ENCODE measurements at regions not wholly inside any gene's neighbourhood (a gene's known extent, or its start where the extent isn't known, plus 50 kb on each side); places are given as distances from the start of the nearest gene placed in this dataset.
A peak's percentile ranks its signal among the peaks of the same experiment; 100 is the strongest.

GRCh38 chr1:201685485-201685884 is 143.5 kb upstream of the IPO9 start:
- Mint-ChIP-seq H3K36me3 (no peaks in the 10 kb centered on the region), H3K27ac (no peak overlapping the region), H3K9me3 (no peaks in the 10 kb centered on the region)
- DNase-seq (ENCODE audit: low spot score in 2 of 2) (no peak), ATAC-seq (no peak)

DNA sequence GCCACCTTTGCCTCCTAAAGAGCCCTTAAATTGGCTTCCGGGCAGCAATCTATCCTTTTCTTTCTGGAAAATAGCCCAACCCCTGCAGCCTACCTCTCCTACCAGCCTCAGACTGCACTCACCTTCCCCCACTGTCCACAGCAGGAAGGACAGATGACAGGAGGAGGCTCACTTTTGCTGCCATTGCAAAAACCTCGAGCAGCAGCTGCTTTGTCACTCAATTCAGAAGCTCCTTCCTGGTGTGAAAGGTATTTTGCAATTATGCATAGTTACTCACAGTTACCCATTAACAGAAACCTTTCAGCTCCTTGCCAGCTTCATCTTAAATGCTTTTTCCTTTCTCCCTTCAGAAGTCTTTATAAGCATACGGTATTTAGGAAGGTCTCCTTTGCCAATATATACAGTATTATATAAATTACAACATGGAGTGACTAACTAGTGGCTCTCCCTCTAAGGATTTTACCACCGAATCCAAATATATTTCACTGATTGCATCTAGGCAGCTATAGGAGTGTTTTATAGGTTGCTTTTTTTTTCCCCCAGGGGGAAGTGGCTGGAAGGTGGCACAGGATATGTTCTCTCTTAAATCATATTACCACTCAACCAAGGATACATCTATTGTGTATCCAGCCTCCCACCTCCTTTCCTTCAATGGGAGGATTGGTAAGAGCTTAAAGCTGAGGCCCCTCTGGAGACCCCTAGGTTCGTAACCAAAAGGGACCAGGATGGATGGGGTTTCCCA is 142.1 kb upstream of the IPO9 start:
- DNase-seq (ENCODE audit: low spot score in 2 of 2) = no peak
- H3K27ac Mint-ChIP-seq = no peak overlapping the region
- H3K36me3 Mint-ChIP-seq = no peaks in the 10 kb centered on the region
- ATAC-seq = no peak
- no peaks in the 10 kb centered on the region for H3K9me3 Mint-ChIP-seq

- DNase-seq (ENCODE audit: low spot score in 2 of 2) (no peak), ATAC-seq (no peak)
- H3K27ac Mint-ChIP-seq = no peak overlapping the region
- no peaks in the 10 kb centered on the region for H3K9me3 Mint-ChIP-seq
- no peaks in the 10 kb centered on the region for H3K36me3 Mint-ChIP-seq
Observed at GRCh38 chr1:201688514-201688913, 140.4 kb upstream of the IPO9 start.

DNA sequence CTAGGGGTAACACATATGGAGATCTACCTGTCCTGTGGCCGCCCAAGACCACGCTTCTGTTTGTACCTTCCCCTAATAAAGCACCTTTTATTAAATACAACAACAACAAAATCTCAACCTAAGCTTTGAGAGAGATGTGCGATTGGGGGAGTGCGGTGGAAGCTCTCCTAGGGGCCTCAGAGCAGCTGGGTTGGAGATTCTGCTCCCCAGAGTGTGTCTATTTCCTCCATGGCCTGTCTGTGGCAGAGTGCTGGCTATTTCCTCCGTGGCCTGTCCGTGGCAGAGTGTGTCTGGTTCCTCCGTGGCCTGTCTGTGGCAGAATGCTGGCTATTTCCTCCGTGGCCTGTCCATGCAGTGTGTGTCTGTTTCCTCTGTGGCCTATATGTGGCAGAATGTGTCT is 139.3 kb upstream of the IPO9 start:
- no peak for DNase-seq (ENCODE audit: low spot score in 2 of 2)
- Mint-ChIP-seq H3K36me3 (no peaks in the 10 kb centered on the region), H3K9me3 (no peaks in the 10 kb centered on the region), H3K27ac (no peak overlapping the region)
- ATAC-seq = no peak

GRCh38 chr1:201690528-201690927 is 138.4 kb upstream of the IPO9 start:
- Mint-ChIP-seq H3K27ac (no peak overlapping the region), H3K9me3 (no peaks in the 10 kb centered on the region), H3K36me3 (no peaks in the 10 kb centered on the region)
- ATAC-seq (no peak), DNase-seq (ENCODE audit: low spot score in 2 of 2) (no peak)

DNA sequence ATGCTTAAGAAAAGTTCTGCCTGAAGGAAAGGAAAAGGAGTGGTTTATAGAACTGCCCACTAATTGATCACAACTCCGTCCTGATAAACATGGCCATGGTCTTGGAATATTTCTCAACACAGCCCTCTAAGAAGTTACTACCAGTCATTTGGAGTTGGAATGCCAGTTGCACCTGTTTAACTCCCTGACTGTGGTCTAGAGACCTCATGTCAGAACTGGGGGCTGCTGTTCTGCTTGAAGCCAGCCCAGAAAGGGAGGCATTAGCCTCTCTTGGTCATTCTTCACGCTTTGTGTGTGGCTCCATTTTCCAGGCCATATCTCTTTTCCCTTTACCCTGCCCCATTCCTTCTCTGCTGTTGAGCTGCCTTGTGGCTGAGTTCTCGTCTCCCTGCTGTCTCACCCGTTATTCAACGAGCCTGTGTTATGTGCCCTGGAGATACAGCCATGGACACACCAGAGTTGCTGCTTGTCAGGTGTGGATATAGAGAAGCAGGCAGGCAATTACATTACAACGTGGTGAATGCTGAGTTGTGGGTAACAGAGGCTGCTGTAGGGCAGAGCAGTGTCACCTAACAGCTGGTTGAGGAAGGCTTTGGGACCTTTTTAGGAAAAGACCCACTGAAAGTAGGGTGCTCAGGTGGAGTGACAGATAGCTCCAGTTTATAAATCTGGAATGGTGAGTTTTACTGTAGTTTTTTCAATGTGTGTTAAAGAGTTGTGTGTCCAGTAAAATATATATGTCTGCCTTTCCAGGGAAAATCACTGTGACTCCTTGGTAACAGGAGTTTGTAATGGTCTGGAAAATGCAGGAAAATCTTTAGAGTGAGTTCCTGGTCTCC is 137.0 kb upstream of the IPO9 start:
- Mint-ChIP-seq H3K27ac (no peak overlapping the region), H3K36me3 (no peaks in the 10 kb centered on the region), H3K9me3 (no peaks in the 10 kb centered on the region)
- DNase-seq (ENCODE audit: low spot score in 2 of 2) (no peak), ATAC-seq (no peak)

- Mint-ChIP-seq H3K27ac (no peak overlapping the region), H3K36me3 (no peaks in the 10 kb centered on the region), H3K9me3 (no peaks in the 10 kb centered on the region)
- no peak for DNase-seq (ENCODE audit: low spot score in 2 of 2)
- no peak for ATAC-seq
Observed at GRCh38 chr1:201692555-201693394, 136.2 kb upstream of the IPO9 start.

- Mint-ChIP-seq H3K27ac (no peak overlapping the region), H3K36me3 (no peaks in the 10 kb centered on the region)
- no peak for ATAC-seq
Observed at GRCh38 chr1:201693890-201694607, 134.9 kb upstream of the IPO9 start.

DNA sequence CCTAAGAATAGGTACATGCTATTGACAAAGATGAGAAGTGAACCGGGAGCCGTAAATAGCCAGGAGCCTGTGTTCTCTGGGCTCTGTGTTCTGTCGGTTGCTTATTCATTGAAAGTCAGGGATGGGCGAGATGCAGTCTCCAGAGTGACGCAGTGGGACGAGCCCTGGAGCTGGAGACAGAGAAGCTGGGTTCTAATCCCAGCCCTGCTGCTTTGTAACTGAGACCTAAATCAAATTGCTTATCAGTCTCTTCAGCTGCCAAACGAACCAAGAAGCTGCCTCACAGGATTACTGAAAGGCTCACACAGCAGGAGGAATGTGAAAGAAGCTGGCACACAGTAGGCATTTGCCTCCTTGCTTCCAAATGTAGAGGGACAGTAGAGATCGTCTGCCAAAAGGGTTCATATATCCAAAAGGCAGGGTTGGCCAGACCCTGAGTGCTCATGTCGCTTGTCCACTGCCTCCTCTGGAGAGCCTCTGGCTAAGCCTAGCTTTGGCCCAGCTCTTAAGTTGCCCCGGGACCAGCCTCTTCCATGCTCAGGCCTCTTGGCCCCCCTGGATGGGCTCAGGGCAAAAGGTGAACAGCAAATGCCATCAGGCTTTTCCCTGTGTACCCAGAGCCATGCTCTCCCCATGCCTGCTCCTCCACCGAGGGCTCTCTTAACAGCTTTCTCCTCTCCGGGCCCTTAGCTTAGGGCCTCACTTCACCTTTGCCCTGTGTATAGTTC is 134.2 kb upstream of the IPO9 start:
- Mint-ChIP-seq H3K27ac (no peak overlapping the region), H3K9me3 (no peaks in the 10 kb centered on the region), H3K36me3 (no peaks in the 10 kb centered on the region)
- ATAC-seq (no peak), DNase-seq (ENCODE audit: low spot score in 2 of 2) (no peak)

More at GRCh38 chr1:201693890-201694607, 134.9 kb upstream of the IPO9 start:
- DNase-seq (ENCODE audit: low spot score in 2 of 2) = no peak
- H3K9me3 Mint-ChIP-seq = no peaks in the 10 kb centered on the region

GRCh38 chr1:201695607-201696006 is 133.3 kb upstream of the IPO9 start:
- DNase-seq (ENCODE audit: low spot score in 2 of 2) (no peak), ATAC-seq (no peak)
- no peaks in the 10 kb centered on the region for H3K9me3 Mint-ChIP-seq
- H3K36me3 Mint-ChIP-seq = no peaks in the 10 kb centered on the region
- no peak overlapping the region for H3K27ac Mint-ChIP-seq

DNA sequence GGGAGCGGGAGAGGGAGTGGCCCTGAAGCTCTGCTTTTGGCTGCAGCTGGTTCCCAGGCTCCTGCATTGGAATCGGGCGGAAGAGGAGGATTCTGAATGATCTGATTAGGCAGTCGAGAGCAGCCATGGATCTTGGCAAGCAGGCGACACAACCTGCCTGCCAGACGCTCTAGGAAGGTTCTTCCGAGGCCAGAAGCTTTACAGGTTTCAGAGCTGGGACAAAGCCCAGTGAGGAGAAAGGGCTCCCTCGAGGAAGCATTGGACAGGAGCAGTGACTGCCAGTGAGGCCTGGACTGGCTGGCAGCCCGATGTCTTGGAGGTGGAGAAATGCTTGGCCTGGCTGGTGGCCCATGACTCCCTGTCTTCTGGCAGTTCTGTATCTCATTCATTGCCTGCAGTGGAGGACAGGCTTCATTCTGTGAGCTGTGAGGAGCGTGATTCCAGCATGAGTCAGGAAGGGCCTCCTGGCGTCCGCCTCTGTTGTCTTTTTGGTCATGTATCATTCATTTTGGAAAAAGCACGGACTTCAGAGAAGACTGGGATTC is 132.7 kb upstream of the IPO9 start:
- Mint-ChIP-seq H3K36me3 (no peaks in the 10 kb centered on the region), H3K27ac (no peak overlapping the region), H3K9me3 (no peaks in the 10 kb centered on the region)
- DNase-seq (ENCODE audit: low spot score in 2 of 2) = no peak
- no peak for ATAC-seq

DNA sequence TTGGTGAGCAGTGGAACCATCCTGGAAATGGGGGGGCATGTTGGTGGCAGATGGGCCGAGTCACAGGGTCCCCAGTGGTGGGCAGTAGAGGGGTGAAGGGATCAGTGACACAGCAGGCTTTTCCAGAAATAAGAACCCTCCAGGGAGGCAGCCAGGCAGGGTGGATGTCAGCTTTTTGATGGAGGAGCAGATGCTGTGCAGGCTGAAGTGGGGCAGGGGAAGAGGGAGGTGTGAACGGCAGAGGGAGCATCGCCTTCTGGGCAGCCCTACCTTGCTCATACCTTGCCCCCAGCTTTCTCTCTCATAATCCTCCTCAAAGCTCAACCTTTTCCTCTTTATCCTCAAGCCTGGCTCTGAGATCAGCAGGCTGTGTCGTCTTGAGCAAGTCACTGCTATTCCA is 131.8 kb upstream of the IPO9 start:
- no peak for ATAC-seq
- H3K36me3 Mint-ChIP-seq = no peaks in the 10 kb centered on the region
- peaks cover 0 to 4% of the 10 kb centered on the region in 2 donors for H3K9me3 Mint-ChIP-seq
- H3K27ac Mint-ChIP-seq = no peak overlapping the region
- DNase-seq (ENCODE audit: low spot score in 2 of 2) = no peak

DNA sequence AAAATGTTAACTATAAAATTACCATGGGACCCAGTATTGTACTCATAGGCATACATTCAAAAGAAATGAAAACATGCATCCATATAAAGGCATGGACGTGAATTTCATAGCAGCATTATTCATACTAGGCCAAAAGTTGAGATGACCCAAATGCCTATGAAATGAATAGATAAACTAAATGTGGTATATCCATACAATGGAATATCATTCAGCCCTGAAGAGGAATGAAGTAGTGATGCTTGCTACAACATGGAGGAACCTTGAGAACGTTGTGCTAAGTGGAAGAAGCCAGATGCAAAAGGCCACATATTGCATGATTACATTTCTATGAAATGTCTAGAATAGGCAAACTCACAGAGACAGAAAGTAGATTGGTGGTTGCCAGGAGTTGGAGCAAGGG is 127.1 kb upstream of the IPO9 start:
- DNase-seq (ENCODE audit: low spot score in 2 of 2) = no peak
- no peak for ATAC-seq
- no peaks in the 10 kb centered on the region for H3K36me3 Mint-ChIP-seq
- H3K27ac Mint-ChIP-seq = no peak overlapping the region
- H3K9me3 Mint-ChIP-seq = peaks cover 0 to 4% of the 10 kb centered on the region in 2 donors

DNA sequence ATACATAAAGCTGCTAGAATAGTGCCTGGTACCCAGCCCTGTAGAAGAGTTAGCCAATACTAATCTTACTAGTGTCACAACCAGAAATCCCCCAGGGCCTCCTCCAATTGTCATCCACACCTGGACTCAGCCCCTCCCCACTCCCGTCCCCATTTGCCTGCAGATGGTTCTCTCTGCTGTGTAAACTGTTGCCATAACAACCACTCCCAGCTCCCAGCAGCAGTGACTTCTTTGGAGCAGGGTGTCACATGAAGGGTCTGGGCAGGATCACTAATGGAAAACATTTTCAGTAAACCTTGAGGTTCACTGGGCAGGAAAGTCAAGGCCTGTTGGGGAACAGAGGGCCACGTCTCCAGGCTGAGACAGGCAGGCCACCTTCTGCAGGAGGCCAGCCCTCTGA is 126.0 kb upstream of the IPO9 start:
- no peaks in the 10 kb centered on the region for H3K36me3 Mint-ChIP-seq
- DNase-seq (ENCODE audit: low spot score in 2 of 2) = no peak
- no peak for ATAC-seq
- no peak overlapping the region for H3K27ac Mint-ChIP-seq
- peaks cover 0 to 4% of the 10 kb centered on the region in 2 donors for H3K9me3 Mint-ChIP-seq

DNA sequence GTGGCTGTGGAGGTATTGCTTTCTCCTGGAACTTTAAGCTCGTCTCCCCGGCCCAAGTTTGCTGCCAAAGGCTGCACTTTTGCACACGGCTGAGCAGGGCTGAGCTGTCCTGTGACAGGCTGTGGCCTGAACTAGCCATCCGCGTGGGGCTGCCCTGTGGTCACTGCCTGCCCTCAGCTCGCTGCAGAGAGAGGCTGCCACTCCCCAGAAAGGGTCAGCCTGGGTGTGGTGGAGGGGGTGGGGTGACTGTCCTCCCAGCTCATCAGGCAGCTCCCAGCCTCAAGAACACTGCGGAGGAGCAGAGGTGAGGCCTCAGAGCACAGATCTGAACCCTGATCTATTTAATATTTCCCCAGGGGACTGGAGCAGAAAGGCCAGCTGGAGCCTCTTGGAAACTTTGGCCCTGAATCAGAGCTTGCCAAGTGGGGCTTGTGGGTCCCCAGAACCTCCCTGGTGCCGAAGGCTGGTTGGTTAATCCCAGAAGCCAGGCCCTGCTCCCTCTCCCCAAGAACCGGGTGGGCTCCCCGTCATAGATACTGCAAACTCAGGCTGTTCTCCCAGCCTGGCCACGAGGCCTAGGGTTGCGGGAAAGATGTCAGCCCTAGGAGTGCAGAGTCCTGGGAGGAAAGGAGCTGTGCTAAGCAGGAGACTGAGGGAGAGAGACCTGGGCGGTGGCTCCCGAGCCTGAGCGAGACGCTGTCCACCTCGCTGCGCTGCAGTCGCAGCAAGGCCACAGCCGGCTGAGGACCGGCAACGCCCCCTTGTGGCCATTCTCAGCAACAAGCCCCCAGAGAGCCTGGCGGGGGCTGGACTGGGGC is 125.1 kb upstream of the IPO9 start:
- no peak overlapping the region for H3K27ac Mint-ChIP-seq
- no peaks in the 10 kb centered on the region for H3K36me3 Mint-ChIP-seq
- ATAC-seq = peak; percentile 85 to 88
- H3K9me3 Mint-ChIP-seq = peaks cover 0 to 4% of the 10 kb centered on the region in 2 donors
- peak; percentile 67 to 79 for DNase-seq (ENCODE audit: low spot score in 2 of 2)

All from activated naive CD4-positive, alpha-beta T cell treated with anti-CD3 and anti-CD28 coated beads, Interleukin-2, amount 50 U/mL, for 72 hours (primary cell).